ENCODE measurements at regions not wholly inside any gene's neighbourhood (a gene's known extent, or its start where the extent isn't known, plus 50 kb on each side); places are given as distances from the start of the nearest gene placed in this dataset.

- Histone ChIP-seq H3K36me3 (no peaks in the 10 kb centered on the region), H3K27ac (no peak overlapping the region), H3K9me3 (no peaks in the 10 kb centered on the region), H3K4me1 (no peaks in the 10 kb centered on the region), H3K4me3 (no peak overlapping the region), H3K27me3 (no peaks in the 10 kb centered on the region)
- TF ChIP-seq, protein P1, sequence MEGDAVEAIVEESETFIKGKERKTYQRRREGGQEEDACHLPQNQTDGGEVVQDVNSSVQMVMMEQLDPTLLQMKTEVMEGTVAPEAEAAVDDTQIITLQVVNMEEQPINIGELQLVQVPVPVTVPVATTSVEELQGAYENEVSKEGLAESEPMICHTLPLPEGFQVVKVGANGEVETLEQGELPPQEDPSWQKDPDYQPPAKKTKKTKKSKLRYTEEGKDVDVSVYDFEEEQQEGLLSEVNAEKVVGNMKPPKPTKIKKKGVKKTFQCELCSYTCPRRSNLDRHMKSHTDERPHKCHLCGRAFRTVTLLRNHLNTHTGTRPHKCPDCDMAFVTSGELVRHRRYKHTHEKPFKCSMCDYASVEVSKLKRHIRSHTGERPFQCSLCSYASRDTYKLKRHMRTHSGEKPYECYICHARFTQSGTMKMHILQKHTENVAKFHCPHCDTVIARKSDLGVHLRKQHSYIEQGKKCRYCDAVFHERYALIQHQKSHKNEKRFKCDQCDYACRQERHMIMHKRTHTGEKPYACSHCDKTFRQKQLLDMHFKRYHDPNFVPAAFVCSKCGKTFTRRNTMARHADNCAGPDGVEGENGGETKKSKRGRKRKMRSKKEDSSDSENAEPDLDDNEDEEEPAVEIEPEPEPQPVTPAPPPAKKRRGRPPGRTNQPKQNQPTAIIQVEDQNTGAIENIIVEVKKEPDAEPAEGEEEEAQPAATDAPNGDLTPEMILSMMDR (IDR thresholded peaks at IDR 0.05): no peak
- TF ChIP-seq POLR2A (IDR thresholded peaks at IDR 0.05): no peak
- DNase-seq: peak in 1 of 3 donors; percentile 23
- intact Hi-C loops (cut with DNase I): no loop called here
- 39% methylated on average over 7 of the region's 12 CpGs for WGBS (ENCODE audit: insufficient coverage, low coverage, low lambda C conversion rate, missing lambda C conversion rate)
- ATAC-seq: no peak
Observed at GRCh38 chr17:74152591-74153455, 50.7 kb upstream of the RPL38 start.

DNA sequence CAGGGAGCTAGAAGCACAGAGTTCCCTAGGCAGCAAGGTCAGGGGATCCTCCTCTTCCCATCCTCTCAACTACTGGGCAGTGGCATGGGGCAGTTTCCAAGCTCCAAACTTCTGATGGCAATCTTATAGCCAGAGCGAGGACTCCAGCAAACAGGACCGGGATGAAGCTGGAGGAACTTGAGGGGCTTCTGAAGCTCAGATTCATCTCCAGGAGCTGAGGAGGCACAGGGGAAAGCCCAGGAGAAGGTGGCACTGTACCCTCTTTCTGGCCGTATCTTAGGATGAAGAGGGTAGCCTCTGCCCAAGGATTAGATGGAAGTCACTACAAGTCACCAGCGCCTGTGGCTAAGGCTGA lies 50.0 kb upstream of the RPL38 start:
- intact Hi-C loops (cut with DNase I): no loop called here
- H3K9me3 ChIP-seq: no peaks in the 10 kb centered on the region
- no peak overlapping the region for H3K27ac ChIP-seq
- H3K36me3 ChIP-seq: no peaks in the 10 kb centered on the region
- ATAC-seq (no peak), DNase-seq (no peak)
- no peaks in the 10 kb centered on the region for H3K27me3 ChIP-seq
- WGBS (ENCODE audit: insufficient coverage, low coverage, low lambda C conversion rate, missing lambda C conversion rate): no CpG with 5 or more reads among the region's 4 CpGs
- TF ChIP-seq, protein P1 (IDR thresholded peaks at IDR 0.05): no peak
- TF ChIP-seq POLR2A (IDR thresholded peaks at IDR 0.05): no peak
- H3K4me1 ChIP-seq: no peaks in the 10 kb centered on the region
- H3K4me3 ChIP-seq: no peak overlapping the region

Data from right lobe of liver (tissue), 6 donors.